ENCODE measurements at regions not wholly inside any gene's neighbourhood (a gene's known extent, or its start where the extent isn't known, plus 50 kb on each side); places are given as distances from the start of the nearest gene placed in this dataset.

DNA sequence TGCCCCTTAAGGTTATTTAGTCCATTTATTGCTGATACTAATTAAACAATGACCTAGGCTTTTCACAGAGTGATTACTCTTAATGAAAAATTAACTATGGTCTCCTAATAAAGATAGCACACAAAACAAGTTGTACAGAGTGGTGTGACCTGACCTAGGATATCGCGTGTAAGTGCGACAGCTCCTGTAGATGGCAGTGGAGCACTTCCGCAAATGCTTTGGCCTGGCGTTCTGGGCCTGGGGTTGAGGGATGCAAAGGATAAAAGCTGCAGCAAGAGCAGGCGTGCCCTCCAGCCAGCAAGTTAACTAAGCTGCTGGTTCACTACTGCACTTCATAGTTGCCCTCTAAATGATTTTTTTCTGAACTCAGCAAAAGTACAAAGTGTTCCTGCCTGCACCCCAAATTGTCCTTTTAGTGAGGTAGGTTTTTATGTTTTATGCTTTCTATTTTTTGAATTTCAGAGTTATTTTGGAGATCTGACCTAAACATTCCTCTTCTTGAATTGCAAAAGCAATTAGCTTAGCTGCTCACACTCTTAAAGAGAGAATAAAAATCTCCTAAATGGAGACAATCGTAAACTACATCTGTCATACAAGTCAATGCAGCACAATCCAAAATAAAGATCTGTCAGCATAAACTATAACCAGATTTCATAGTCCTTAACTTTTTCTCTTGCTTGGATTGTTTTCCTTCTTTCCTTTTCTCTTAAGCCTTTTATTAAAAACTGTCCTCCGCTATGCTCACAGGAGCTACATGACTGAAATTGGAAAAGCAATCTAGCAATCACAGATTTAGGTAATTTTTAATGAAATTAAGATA is 379.6 kb downstream of the LRIG3 start:
- DNase-seq, result peak; percentile 86

- peak; percentile 75 for DNase-seq
Measured at GRCh38 chr12:58541300-58541690, 379.0 kb downstream of the LRIG3 start.

GRCh38 chr12:58544281-58544680 is 376.0 kb downstream of the LRIG3 start:
- DNase-seq, result no peak

DNA sequence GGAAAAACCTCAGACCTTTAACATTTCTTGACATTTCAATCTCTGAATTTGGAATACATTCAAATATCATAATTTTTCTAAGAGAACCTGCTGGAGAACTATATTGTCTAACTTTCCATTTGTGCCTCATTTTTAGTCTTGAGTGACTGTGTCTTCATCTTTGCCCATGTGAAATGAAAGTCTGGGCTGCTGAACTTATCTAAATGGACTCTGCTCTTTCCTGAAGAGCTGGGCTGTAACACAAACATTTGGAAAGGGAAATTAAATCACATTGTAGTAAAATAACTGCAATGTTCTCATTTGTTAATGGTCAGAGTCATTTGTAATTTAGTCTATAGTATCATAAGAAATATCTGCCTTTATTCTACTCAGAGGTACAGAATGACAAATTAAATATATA is 373.1 kb downstream of the LRIG3 start:
- no peak for DNase-seq

DNA sequence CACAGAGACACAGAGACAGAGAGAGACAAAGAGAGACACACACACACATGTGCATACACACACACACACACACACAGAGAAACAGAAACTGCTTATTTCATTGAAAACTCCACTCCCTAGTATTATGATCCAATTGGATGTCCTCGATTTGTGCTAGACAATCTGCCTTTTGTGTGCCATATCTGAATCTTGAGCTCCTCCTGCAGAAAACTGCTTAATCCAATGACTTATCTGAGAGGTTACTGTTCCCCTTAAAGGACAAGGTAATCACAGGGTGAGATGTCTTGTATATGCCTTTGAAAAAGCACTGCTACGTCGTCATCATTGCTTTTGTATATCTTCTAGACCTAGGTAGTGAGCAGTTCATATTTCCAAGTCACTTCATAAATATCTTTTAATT is 371.5 kb downstream of the LRIG3 start:
- DNase-seq, result no peak

- no peak for DNase-seq
Measured at GRCh38 chr12:58554522-58555157, 365.7 kb downstream of the LRIG3 start.

DNA sequence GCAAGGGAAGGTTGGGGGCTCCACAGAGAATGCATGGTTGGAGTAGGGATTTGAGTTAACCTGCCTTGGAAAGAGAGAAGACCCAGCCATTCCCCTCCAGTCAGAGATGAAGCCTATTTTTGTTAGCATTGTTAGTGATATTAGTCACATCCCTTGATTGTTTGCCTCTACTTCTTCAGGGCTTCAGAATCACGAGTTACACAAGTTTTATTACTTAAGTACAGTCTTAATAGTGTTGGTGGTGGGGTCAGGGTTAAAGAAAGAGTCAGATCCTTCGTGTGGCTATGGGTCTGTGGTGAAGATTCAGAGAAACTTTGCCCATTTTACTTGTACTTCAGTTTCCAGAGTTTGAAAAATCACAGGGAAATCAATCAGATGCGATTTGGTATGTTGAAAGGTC is 363.1 kb downstream of the LRIG3 start:
- peak; percentile 84 for DNase-seq

DNA sequence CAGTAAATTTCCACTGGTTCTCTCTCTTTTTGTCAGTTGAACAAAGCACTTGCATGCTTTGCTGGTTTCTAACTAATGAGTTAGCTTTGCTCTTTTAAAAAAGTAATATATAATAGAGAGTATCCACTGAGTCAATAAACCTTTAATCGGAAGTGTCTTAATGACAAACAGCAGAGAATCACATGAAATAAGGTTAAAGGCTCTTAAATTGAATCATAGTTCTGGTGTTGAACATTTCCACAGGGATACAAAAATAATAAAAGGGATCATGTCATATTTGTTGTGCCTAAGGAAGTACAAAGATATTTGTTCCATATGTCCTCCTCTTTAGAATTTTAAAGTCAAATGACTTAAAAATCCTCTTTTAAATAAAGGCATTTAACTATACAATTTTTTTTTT is 362.6 kb downstream of the LRIG3 start:
- DNase-seq, result no peak

DNA sequence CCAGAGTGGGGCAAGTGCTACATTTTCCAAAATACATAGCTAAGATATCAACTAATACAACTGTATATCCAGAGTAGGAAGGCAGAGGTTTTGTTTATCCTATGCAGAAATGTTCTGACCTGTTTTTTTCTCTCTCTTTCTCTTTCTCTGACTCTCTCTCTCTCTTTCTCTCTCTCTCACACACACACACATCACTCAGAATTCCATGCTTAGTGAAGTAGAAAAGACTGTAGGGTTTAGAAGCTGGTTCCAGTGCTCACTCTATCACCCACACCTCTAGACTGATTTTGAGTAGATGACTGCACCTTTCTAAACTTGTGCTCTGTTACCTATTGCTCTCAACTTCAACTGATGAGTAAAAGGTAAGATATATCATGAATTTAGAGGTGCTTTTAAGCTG is 356.7 kb downstream of the LRIG3 start:
- DNase-seq, result no peak

GRCh38 chr12:58564721-58565120 is 355.6 kb downstream of the LRIG3 start:
- DNase-seq, result peak; percentile 75

- peak; percentile 95 for DNase-seq
Measured at GRCh38 chr12:58566599-58566998, 353.7 kb downstream of the LRIG3 start.

GRCh38 chr12:58567189-58567588 is 353.1 kb downstream of the LRIG3 start:
- DNase-seq, result no peak

- DNase-seq, result peak; percentile 20
Measured at GRCh38 chr12:58570411-58570810, 349.9 kb downstream of the LRIG3 start.

- DNase-seq, result peak; percentile 77
Measured at GRCh38 chr12:58575256-58575655, 345.0 kb downstream of the LRIG3 start.

- no peak for DNase-seq
Measured at GRCh38 chr12:58576081-58576480, 344.2 kb downstream of the LRIG3 start.

GRCh38 chr12:58576916-58577315 is 343.4 kb downstream of the LRIG3 start:
- DNase-seq, result no peak

GRCh38 chr12:58580095-58580494 is 340.2 kb downstream of the LRIG3 start:
- no peak for DNase-seq

GRCh38 chr12:58583529-58583928 is 336.8 kb downstream of the LRIG3 start:
- DNase-seq, result peak; percentile 31

- DNase-seq, result peak; percentile 38
Measured at GRCh38 chr12:58583940-58584339, 336.4 kb downstream of the LRIG3 start.

DNA sequence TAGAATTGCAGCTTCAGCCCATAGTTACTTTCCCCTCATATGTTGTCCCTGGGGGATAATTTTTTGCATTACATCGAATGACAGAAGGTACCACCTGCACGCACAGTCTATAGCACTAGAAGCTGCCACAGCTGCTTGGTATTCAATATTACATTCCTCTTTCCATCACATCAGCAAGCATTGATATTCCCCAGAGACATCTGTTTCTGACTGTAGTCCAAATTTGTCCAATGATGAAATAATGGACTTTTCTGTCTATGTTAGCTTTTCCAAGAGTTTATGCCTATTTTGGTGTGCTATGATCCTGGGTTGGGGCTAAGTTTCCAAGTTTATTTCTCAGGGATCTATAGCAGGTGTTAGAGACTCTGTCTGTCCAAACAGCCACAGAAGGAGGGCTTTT is 335.4 kb downstream of the LRIG3 start:
- peak; percentile 61 for DNase-seq

DNA sequence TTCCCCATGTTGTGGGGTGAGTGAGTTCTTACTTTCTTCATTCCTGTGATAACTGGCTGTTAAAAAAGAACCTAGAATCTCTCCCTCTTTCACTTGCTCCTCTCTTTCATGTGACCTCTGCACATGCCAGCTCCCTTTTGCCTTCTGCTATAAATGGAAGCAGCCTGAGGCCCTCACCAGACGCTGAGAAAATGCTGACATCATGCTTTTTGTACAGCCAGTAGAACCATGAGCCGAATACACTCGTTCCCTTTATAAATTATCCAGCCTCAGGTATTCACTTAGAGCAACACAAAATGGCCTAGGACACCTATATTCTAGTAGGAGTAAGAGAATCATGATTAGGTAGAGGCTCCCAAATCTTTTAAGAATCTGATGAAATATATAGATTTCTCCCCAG is 333.5 kb downstream of the LRIG3 start:
- DNase-seq, result no peak

DNA sequence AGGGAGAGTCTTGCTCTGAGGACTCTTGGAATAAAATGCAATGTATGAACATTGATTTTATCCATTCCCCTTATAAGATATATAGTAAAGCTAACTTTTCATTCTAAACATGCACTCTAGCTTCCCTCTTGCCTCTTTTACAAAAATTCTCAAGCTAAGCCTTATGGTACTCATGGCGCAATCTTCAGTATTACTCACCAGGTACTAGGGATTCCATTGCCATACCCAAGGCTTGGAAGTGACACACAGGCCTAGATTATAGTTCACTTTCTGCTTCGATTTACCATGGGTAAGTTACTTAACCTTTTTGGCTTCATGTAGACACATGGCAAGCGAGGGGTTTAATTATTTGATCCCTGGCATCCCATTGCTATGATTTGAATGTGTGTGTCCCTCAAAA is 331.5 kb downstream of the LRIG3 start:
- DNase-seq, result peak; percentile 53

DNA sequence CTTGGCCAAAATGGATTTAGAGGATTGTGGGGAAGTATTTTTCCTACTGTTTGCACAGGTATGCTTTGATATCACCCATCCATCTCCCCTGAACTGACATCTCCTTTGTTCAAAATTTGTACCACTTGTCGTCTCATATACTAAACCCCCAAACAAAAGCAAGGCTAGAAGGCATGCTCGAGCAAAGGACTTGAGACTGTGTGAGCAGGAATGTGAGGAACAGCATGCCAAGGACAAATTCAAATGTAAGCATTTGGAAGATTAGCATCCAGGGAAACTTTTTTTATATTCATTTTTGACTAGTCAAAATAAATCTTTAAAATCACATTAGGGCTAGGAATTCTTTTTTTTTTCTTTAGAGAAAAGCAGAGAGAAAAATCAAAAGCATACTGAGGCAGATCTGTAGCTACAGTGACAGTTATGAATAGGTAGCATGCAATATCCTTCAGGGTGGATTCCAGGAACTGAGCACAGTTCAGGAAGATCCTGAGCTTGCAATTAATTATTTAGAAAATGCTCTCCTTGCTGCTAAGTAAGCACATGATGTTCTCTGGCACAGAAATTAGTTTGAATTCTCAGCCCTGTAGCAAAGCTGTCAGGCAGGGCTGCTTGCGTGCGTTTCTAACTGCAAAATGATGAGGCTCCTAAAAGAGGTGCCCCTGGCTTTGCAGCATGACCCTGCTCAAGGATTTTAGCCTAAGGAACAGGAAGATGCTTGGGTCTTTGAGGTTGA is 327.7 kb downstream of the LRIG3 start:
- no peak for DNase-seq
